Forelimb muscle (tissue), 1 donor: ENCODE measurements at regions not wholly inside any gene's neighbourhood (a gene's known extent, or its start where the extent isn't known, plus 50 kb on each side); places are given as distances from the start of the nearest gene placed in this dataset.
"Not testable (repeated sequence)": the region's sequence is repeated elsewhere in the genome, so short reads cannot be mapped to it uniquely, and the experiment has no call there.

Source experiments
- DNase-seq: peaks from one replicate; pipeline ENCODE4 v3.0.0-alpha.2; 2013; ENCODE audit warnings: low read depth

DNA sequence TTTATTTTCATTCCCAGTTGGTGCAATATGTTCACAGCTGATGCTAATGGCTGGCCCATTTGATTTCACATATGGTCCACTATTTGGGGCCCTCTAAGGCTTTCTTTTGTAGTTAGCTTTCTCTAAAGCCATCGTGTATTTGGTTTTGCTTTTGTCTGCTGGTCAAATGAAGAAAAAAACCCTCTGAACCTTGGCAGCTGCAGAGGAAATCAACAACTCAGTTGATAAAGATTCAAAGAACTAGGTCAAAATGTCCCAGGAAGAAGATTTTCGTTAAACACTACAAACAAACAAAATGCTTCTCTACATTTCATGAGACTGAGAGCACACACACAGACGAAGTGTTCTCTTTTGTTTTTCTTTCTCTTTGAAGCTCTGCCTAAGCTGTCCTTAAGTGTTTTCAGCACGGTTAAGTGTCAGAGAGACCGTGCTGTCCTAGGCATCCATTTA is 655.0 kb downstream of the RWDD3 start:
- DNase-seq: no peak

DNA sequence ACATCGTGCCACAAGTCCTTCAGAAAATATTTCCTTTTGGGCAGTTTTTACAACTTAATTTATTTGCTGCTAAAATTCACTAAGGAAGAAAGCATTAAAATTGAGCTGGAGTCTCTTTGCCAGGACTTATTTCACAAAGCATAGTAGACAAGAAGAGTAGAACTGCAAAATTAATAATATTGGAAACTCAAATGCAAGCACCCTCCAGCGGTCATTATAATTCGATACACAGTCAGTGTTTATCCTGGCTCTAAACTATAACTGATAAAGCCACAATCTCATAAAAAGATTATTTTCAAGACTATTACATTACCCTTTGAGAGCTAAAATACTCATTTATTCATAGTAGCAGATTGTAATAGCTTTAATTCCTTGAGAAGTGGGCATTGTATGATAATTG is 655.4 kb downstream of the RWDD3 start:
- DNase-seq: no peak

DNA sequence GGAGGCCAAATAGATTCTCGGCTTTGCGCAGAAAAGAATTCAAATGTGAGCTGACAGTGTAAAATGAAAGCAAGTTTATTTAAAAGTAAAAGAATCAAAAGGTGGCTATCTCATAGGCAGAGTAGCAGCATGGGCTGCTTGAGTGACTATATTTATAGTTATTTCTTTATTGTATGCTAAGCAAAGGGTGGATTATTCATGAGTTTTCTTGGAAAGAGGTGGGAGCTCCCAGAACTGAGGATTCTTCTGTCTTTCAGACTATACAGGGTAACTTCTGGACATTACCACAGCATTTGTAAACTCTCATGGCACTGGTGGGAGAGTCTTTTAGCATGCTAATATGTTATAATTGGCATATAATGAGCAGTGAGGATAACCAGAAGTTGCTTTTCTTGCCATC is 659.9 kb downstream of the RWDD3 start:
- no peak for DNase-seq

DNA sequence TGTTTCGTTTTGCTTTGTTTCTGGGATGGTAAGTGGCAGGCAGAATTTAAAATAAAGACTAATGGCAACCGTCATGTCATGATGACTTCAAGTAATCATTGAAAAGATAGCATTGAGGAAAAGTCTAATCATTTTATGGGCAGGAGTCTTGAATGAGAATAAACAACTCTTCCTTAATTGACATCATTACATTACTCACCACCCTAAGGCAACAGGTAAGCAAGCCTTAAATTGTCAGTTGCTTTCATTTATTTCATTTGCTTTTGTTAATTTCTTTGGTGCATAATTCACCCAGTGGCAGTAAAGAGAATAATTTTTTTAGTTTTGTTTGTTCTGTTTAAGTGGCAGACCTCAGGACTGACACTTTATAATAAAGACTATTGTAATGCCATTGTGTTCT is 669.0 kb downstream of the RWDD3 start:
- DNase-seq: no peak

DNA sequence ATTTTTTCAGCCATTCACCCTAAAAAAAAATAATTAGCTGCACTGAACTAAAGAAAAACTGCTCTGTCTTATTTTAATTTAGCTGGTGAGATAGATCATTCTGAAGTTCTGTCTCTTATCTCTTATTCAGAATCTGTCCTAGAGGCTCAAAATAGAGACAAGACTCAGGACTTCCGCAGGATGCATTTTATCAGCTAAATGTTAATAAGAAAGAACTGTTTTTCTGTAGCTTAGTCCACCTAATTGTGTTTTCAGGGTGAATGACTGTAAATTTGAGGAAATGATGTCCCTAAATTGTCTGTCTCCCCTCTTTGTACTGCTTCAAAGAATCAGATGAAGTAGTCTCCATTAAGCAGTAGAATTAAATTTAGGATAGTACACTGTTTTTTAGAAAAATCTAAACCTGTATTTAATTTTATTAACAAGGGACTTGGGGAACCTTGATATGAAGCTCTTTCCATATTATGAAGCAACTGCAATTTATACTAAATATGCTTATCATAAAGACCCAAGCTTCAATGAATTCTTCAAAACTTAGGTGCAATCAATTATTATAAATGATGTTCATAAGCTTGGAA is 671.9 kb downstream of the RWDD3 start:
- DNase-seq: no peak

DNA sequence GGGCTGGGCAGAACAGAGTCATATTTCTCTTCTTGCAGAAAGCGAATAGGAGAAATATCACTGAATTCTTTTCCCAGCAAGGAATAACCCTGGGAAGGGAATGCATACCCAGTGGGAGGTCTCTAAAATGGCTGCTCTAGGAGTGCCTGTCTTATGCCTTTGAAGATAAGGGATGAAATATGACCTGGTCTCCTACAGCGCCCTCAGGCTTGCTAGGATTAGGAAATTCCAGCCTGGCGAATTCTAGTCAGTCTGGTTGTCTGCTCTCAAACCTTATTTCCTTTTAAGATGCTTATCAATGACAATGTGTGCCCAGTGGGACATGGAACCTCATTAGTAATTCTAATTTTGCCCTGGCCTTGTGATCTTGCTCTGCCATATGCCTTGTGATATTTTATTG is 677.7 kb downstream of the RWDD3 start:
- DNase-seq: not testable (repeated sequence)

DNA sequence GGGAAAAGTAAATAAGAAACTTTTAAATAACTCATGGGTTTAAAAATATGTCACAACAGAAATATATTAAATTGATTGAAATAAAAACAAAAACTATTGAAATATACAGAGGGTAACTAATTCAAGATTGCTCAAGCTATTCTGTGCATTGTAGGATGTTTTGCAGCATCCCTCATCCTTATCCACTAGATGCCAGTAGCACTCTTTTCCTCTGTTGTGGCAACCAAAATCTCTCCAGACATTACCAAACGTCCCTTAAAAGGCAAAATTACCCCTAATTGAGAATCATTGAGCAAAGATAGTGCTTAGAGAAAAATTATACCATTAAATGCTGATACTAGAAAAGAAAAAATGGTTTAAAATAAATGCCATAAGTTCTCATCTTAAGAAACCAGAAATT is 682.6 kb downstream of the RWDD3 start:
- DNase-seq: no peak

DNA sequence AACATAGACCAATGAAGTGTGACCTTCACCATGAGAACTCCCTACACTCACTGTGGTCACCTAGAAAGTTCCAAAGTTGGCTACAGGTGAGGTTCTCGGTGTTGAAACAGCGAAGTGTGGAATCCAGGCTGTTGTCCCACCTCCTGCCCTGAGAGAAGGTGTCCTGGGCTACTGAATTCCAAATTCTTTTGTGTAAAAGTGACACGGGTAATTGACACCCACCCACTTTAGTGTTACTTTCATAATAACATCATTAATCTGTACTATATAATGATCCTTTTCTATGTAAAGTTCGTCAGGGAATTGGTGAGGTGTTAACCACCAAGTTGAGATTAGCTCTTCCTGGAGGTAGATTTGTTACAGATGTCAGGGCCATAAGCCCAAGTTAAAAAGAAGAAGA is 690.7 kb downstream of the RWDD3 start:
- DNase-seq: no peak

DNA sequence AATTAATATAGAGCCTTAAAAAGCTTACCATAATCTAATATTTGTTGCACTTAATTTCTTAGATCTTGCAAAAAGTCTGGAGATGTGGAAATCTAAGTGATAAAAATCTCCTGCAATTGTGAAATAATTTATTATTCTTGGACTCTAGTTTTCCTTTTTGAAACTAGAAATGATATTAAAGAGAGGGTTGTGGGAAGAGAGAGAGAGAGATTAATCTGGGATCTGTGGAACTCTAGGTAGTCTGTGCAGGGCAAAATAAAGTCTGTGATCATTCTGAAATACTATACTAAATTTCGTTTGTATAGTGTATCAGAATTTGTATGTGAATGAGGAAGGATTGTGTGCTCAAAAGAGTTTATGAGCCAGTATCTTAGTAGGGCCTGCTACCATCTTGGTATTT is 692.3 kb downstream of the RWDD3 start:
- DNase-seq: no peak

DNA sequence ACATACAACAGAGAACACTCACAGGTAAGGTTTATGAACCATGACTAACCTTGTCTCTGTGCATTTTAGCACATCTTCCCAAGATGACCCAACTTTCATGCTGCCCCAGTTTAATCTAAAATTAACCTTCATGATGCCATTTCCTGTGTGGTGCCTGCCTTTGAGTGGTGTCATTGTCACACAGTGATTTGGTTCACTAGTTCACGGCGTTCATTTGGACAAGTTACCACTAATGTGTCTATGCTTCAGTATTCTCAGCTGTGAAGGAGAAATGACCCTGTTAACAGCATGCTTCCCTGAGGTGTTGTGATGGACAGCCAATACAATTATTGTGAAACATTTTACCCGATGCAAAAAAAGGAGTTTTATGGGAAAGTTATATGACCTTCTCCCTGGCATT is 693.1 kb downstream of the RWDD3 start:
- no peak for DNase-seq

DNA sequence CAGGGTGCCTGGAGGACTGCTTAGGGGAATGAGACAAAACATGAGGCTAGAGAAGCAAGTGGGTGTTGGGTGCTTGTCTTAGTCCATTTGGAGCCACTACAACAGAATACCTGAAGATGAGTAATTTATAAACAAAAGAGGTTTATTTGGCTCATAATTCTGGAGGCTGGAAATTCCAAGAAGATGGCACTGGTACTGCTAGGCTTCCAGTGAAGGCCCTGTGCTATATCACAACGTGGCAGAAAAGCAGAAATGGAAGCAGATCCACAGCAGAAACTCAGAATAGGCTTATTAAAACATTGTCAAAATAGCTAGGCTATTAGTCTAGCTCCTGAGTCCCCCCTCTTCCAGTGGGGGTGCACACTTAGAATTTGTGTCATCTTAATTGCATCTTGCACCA is 701.7 kb downstream of the RWDD3 start:
- no peak for DNase-seq

DNA sequence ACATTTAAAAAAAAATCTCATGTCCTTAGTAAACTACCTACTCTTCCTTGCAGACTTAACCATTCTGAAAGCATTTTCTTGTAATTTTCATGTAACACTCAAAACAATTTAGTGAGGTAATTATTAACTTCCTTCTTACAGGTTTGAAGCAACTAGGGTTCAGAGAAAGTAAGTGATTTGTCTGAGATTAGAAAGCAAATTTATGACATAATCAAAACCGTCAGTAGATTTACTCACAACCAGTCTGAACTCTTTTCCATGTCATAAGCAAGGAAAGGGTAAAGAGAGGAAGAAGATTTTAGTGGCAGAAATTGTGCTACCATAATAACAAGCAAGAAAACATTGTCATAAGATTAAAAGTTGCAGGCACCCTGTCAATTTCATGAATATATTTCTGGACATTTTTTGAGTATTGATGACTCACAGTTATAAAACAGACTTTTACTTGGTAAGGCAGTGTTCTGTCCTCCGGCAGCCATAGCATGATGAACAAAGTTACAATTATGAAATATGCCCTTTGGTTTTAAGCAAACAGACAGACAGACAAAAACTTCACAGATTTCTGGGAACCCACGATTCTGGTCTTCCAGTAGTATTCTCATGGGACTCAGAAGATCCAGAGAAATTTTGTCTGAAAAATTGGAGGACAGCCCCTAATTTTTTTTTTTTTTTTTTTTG is 707.2 kb downstream of the RWDD3 start:
- no peak for DNase-seq

DNA sequence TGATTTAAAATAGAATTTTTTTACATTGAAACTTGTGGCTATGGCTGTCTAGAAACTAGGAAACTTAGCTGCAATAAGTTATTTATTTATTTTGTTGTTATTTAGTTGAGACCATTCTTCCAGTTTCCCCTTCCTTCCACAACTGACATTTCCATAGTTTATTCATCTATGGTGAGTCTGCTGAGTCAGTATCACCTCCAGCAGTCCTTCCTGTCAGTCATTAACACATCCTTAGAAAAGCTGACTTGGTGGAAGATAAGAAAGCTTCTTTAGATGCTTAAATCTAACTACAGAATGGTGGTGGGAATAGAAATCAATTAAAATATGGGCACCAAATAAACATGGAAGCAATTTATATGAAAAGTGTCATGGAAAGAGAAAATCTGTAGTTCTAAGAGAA is 714.0 kb downstream of the RWDD3 start:
- no peak for DNase-seq

DNA sequence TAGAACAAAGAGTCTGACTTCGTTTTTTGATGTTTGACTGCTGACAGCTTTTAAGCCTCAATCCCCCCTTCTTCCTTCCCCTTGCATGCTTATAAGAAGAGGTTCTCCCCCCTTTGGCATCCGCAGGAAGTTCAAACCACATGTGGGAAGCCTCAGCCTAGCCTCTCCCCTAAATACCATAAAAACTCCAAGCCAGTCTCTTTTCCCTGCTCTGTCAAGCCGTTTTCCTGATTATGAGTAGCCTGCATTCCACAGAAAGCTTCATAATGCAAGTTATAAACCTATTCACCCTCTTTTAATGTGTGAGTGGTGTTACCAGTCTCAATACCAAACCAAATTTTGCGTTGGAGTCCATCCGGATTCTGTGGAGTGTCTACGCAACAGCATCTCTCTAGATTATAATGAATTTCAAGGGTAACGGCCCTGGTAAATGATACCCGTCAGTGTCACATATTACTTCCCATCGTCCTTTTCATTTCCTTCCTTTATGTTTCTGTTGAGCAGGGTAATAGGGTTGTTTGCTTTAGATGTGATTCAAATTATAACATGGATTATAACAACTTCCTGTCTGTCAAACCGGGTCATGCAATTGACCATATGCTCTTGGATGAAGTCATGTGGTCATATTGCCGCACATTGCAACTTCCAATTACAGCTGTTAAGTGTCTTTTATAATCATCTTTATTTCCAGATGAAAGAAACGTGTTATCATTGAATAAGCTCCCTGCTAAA is 717.5 kb downstream of the RWDD3 start:
- DNase-seq: no peak

DNA sequence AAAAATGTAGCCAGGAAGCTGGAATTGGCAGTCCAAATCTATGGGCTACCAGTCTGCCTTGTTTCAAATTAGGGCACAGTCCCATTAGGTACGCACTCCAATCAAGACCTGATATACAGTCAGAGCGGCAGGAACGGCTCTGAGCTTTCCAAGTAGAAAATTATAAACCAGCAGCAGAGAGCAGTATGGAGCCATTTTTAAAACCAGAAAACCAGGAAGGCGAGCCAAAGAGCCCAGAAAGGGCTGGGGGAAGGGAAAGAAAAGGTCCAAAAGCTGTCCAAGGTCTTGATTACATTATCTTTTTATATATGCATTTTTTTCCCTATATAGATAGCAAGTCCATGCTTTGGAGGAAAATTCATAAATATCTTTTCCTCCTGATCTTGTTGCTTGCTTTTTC is 719.0 kb downstream of the RWDD3 start:
- DNase-seq: no peak

DNA sequence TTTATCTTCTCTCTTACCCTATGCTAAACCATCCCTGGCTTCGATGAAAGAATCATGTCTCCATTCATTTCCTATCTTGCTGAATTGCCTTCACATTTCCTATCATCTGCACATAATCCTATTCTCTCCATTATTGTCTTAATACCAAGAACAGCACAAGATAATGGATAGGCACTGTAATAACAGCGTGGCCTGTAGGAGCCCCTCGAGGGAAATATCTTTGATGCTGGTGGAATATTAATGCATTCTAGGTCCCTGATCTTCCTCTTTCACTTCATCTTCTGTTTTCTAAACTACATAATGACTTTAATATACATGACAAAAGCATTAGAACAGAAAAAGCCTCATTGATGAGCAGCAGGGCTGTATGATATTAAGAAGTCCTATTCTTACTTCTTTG is 720.6 kb downstream of the RWDD3 start:
- DNase-seq: no peak

DNA sequence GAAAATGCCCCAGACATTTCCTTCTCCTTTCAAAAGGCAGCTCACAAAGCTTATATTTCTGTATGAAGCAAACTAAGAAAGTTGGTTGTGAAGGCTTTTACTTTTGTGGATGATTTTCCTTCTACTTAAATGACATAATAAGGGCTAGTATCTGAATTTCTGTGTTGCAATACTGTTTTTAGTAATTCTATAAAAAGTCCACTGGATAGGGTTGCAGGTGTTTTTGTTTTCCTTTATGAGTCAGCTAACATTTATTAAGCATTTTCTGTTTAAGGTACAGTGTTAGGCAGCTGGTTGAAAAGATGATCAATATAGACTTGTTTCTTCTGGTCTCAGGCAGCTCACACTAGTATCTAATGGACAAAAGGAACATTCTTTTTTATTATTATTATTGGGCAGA is 722.2 kb downstream of the RWDD3 start:
- no peak for DNase-seq

DNA sequence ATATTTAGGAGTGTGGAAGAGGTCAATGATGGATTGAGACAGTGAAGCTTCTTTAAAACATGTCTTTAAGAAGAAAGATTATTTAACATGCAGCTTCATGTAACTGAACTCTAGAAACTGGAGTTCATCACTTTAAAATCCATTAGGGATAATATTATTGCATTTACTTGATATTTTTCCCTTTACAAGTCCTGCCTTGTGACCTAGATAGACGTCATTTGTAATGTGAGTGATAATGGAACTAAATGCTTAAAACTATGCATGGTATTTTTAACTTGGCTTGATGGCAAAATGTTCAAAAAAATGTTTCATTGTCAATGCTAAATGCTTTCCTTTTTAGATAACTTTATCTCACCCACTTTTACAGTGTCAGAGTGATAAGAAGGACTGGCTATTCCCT is 723.7 kb downstream of the RWDD3 start:
- no peak for DNase-seq

DNA sequence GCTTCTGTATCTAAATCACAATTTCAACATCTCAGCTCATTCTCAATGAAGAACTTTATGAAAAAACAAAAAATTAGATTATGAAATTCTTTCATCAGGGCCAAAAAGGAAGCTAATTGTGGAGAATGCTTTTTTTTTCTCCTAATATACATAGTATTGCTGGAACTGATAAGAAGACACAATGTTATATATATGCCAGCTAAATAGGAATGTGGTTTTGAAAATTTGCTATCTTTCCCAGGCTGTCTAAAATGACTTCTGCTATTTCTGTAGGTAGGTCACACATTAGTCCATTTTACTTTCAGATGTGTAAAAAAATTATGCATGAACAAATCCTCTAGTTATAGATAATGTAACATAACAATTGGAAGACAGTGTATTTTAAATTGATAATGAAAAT is 732.9 kb downstream of the RWDD3 start:
- DNase-seq: no peak

DNA sequence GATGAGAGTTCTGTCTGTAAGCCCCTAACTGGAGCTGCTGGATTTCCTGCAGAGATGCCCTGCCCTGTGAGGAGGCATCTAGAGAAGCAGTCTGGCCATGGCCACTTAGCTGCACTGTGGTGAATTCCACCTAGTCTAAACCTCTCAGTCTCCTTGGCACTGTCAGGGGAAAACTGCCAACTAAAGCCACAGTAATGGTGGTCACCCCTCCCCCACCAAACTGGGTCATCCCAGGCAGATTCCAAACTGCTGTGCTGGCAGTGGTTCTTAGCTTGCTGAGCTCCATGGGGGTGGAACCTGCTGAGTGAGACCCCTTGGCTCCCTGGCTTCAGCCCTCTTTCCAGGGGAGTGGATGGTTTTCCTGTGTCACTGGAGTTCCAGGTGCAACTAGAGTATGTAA is 740.6 kb downstream of the RWDD3 start:
- no peak for DNase-seq

DNA sequence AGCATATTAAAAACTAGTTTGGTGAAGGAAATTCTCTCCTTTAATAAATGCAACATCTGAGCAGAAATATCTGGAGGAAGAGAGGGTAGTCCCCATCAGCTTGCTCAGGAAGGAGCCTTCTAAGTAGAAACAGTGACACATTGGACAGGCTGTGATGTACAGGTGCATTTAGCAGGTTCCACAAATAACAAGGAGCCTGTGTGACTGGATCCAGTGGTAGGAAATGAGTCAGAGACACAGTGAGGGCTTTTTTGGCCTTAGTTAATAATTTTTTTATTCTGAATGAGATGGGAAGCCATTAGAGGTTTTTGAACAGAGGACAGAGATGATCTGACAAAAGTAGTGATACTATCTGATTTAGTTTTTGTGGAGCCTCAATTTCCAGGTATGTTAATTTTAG is 738.9 kb upstream of the PTBP2 start:
- no peak for DNase-seq

DNA sequence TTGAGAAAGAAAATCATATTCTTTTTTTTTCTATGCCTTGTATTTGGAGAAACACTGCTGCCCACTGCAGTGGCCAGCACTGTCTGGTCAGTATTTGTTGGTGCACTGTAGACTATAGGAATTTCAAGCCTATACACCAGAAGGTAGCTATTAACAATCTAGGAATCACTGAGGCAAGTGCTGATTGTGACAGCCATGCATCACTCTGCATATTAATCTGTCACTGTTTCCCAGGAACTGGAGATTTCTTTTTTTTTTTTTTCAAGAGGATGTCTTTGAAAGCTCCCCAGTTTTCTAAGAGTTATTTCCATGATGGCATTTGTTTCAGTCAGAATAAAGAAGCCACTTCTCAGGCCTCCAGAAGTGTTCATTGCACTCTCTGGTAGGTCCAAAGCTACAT is 737.8 kb upstream of the PTBP2 start:
- no peak for DNase-seq

DNA sequence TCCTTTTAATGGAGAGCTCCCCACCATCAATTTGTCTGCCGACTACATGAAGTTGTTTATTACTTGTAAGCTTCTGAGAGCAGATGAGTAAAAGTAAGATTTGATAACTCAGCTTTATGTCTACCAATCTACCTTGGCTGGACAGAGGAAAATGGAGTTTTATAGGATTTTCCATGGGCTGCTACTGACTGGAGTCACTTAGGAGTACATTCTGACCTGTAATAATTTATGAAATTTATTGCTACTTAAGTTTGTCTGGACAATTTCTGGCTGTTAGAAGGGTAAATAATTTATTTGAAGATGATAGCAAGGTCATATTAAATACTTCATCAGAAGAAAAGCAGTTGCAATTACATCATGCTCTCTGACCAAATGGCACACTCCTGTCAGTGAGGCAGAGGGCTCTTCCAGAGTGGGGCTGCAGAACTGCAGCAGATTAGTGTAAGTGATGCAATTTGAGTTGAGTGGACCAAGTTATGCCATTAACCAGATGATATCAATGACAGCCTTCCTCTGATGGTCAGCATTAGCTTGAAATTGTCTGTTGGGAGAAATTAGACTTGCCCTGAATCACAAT is 736.7 kb upstream of the PTBP2 start:
- DNase-seq: no peak
